HL-60 (cell line): ENCODE measurements at regions not wholly inside any gene's neighbourhood (a gene's known extent, or its start where the extent isn't known, plus 50 kb on each side); places are given as distances from the start of the nearest gene placed in this dataset.

ENCODE experiments used
- DNase-seq, 2 experiments: peaks; one replicate each; pipeline ENCODE4 v3.0.0-alpha.2; 2010 to 2020; ENCODE audit warnings: low read depth in 1 of 2, low spot score in 1 of 2
- H3K27ac ChIP-seq: fragments of 250-450 bp; sonication (Bioruptor Pico); replicated peaks from 2 replicates; pipeline ENCODE4 v1.5.1; 2020; ENCODE audit warnings: mild to moderate bottlenecking, moderate library complexity
- H3K27me3 ChIP-seq: fragments of 250-450 bp; sonication (Bioruptor Pico); 2 replicates; pipeline ENCODE4 v1.5.1; 2021; ENCODE audit warnings: mild to moderate bottlenecking, moderate library complexity; ENCODE audit not compliant: insufficient read depth, poor library complexity, severe bottlenecking
- H3K4me3 ChIP-seq: replicated peaks from 2 replicates; pipeline ENCODE4 v1.5.1; 2011; ENCODE audit warnings: mild to moderate bottlenecking, control low read depth, low read length; ENCODE audit not compliant: insufficient read depth
- CTCF ChIP-seq: IDR thresholded peaks from one replicate; pipeline ENCODE4 v1.5.1; 2011; ENCODE audit warnings: low read length, control low read depth, inconsistent platforms; ENCODE audit not compliant: insufficient read depth
- GABPA ChIP-seq: IDR thresholded peaks from 2 replicates; pipeline ENCODE4 v1.6.1; 2012; ENCODE audit warnings: low read depth
- POLR2AphosphoS5 ChIP-seq: IDR thresholded peaks from 2 replicates; pipeline ENCODE4 v1.6.1; 2012; ENCODE audit warnings: low read depth
- REST ChIP-seq: IDR thresholded peaks from 2 replicates; pipeline ENCODE4 v1.6.1; 2012; ENCODE audit warnings: low read depth; ENCODE audit not compliant: insufficient replicate concordance
- SPI1 ChIP-seq: IDR thresholded peaks from 2 replicates; pipeline ENCODE4 v1.6.1; 2012; ENCODE audit warnings: low read depth, mild to moderate bottlenecking, borderline replicate concordance

GRCh38 chr4:159446266-159446976 is 343.5 kb downstream of the RAPGEF2 start:
- H3K27ac ChIP-seq = no peak overlapping the region
- TF ChIP-seq SPI1 (no peak), CTCF (peak; percentile 96), GABPA (no peak), POLR2AphosphoS5 (no peak), REST (no peak)
- H3K27me3 ChIP-seq = no peaks in the 10 kb centered on the region
- no peak overlapping the region for H3K4me3 ChIP-seq
- DNase-seq = peak; percentile 5 to 41

- no peak overlapping the region for H3K27ac ChIP-seq
- H3K27me3 ChIP-seq = no peaks in the 10 kb centered on the region
- no peak overlapping the region for H3K4me3 ChIP-seq
- TF ChIP-seq SPI1 = no peak
- TF ChIP-seq POLR2AphosphoS5 = no peak
- no peak for TF ChIP-seq REST
- TF ChIP-seq CTCF = no peak
- no peak for TF ChIP-seq GABPA
- no peak for DNase-seq
These were observed 344.4 kb downstream of the RAPGEF2 start for GRCh38 chr4:159447296-159447695.

- Histone ChIP-seq H3K27me3 (no peaks in the 10 kb centered on the region), H3K4me3 (no peak overlapping the region), H3K27ac (no peak overlapping the region)
- no peak for DNase-seq
- no peak for TF ChIP-seq CTCF
- no peak for TF ChIP-seq REST
- TF ChIP-seq SPI1 = no peak
- TF ChIP-seq GABPA = no peak
- no peak for TF ChIP-seq POLR2AphosphoS5
These were observed 348.1 kb downstream of the RAPGEF2 start for GRCh38 chr4:159451006-159451405.
